ENCODE measurements at regions not wholly inside any gene's neighbourhood (a gene's known extent, or its start where the extent isn't known, plus 50 kb on each side); places are given as distances from the start of the nearest gene placed in this dataset.
A peak's percentile ranks its signal among the peaks of the same experiment; 100 is the strongest.

- Histone ChIP-seq H3K27ac (no peak overlapping the region), H3K4me3 (no peak overlapping the region), H3K9me3 (no peaks in the 10 kb centered on the region), H3K4me1 (no peaks in the 10 kb centered on the region), H3K27me3 (ENCODE audit: insufficient read depth in 3 of 3, low read length in 2 of 3) (no peaks in the 10 kb centered on the region), H3K36me3 (ENCODE audit: insufficient read depth in 1 of 2, low read depth in 1 of 2) (no peaks in the 10 kb centered on the region)
- no peak for TF ChIP-seq CTCF (IDR thresholded peaks at IDR 0.05)
- no peak for DNase-seq
- ATAC-seq: no peak
- intact Hi-C loops (cut with DNase I): no loop called here
- WGBS, 3 donors: 75 to 84% (median 81%) methylated on average over 4 of the region's 4 CpGs
Observed at GRCh38 chr11:87954476-87954875, 220.8 kb downstream of the RAB38 start.

- no peak overlapping the region for H3K4me3 ChIP-seq
- no peak for ATAC-seq
- no peaks in the 10 kb centered on the region for H3K36me3 ChIP-seq (ENCODE audit: insufficient read depth in 1 of 2, low read depth in 1 of 2)
- peaks cover 0 to 3% (median 0%) of the 10 kb centered on the region in 3 donors for H3K27me3 ChIP-seq (ENCODE audit: insufficient read depth in 3 of 3, low read length in 2 of 3)
- DNase-seq: no peak
- H3K27ac ChIP-seq: no peak overlapping the region
- H3K9me3 ChIP-seq: no peaks in the 10 kb centered on the region
- intact Hi-C loops (cut with DNase I): no loop called here
- WGBS, 3 donors: 19 to 34% (median 25%) methylated on average over 4 of the region's 4 CpGs
- H3K4me1 ChIP-seq: no peaks in the 10 kb centered on the region
- no peak for TF ChIP-seq CTCF (IDR thresholded peaks at IDR 0.05)
Observed at GRCh38 chr11:87942786-87943185, 232.5 kb downstream of the RAB38 start.

- intact Hi-C loops (cut with DNase I): no loop called here
- no peak for DNase-seq
- Histone ChIP-seq H3K4me1 (no peaks in the 10 kb centered on the region), H3K36me3 (ENCODE audit: insufficient read depth in 1 of 2, low read depth in 1 of 2) (no peaks in the 10 kb centered on the region), H3K9me3 (no peaks in the 10 kb centered on the region), H3K27me3 (ENCODE audit: insufficient read depth in 3 of 3, low read length in 2 of 3) (peaks cover 0 to 3% (median 0%) of the 10 kb centered on the region in 3 donors), H3K4me3 (no peak overlapping the region), H3K27ac (no peak overlapping the region)
- TF ChIP-seq CTCF (IDR thresholded peaks at IDR 0.05): no peak
- ATAC-seq: no peak
- 66 to 76% (median 67%) methylated on average over 2 of the region's 2 CpGs for WGBS, 3 donors
Observed at GRCh38 chr11:87934182-87934581, 241.1 kb downstream of the RAB38 start.

- peak in 1 of 4 donors; percentile 50 for ATAC-seq
Observed at GRCh38 chr11:87926250-87926970, 248.8 kb downstream of the RAB38 start.

More at GRCh38 chr11:87926250-87926970, 248.8 kb downstream of the RAB38 start:
- TF ChIP-seq CTCF (IDR thresholded peaks at IDR 0.05): no peak
- intact Hi-C loops (cut with DNase I): no loop called here
- Histone ChIP-seq H3K9me3 (no peaks in the 10 kb centered on the region), H3K27me3 (ENCODE audit: insufficient read depth in 3 of 3, low read length in 2 of 3) (no peaks in the 10 kb centered on the region), H3K27ac (no peak overlapping the region), H3K36me3 (ENCODE audit: insufficient read depth in 1 of 2, low read depth in 1 of 2) (no peaks in the 10 kb centered on the region), H3K4me3 (no peak overlapping the region), H3K4me1 (no peaks in the 10 kb centered on the region)
- DNase-seq: no peak
- 68 to 71% (median 68%) methylated on average over 5 of the region's 5 CpGs for WGBS, 3 donors

All from psoas muscle (tissue), 7 donors.